Colon (tissue), 2 donors: ENCODE measurements at regions not wholly inside any gene's neighbourhood (a gene's known extent, or its start where the extent isn't known, plus 50 kb on each side); places are given as distances from the start of the nearest gene placed in this dataset.
A peak's percentile ranks its signal among the peaks of the same experiment; 100 is the strongest.

Experiments used
- FAIRE-seq: peaks from 2 replicates; lab custom pipeline; 2012; peaks lifted over from hg19 to GRCh38; lab: Jason Lieb, UNC
- donor health status: control.
- donor health status: control.

GRCh38 chr12:115758877-115759620, 518.4 kb downstream of the MED13L start:
- FAIRE-seq: no peak

- no peak for FAIRE-seq
Measured at GRCh38 chr12:115758183-115758582, 519.3 kb downstream of the MED13L start.

- FAIRE-seq: no peak
Measured at GRCh38 chr12:115756804-115757203, 520.7 kb downstream of the MED13L start.

GRCh38 chr12:115756271-115756670, 521.2 kb downstream of the MED13L start:
- no peak for FAIRE-seq

GRCh38 chr12:115755725-115756085, 521.8 kb downstream of the MED13L start:
- FAIRE-seq: no peak

- FAIRE-seq: no peak
Measured at GRCh38 chr12:115755061-115755724, 522.3 kb downstream of the MED13L start.

GRCh38 chr12:115752913-115753726, 524.4 kb downstream of the MED13L start:
- FAIRE-seq: no peak

- FAIRE-seq: no peak
Measured at GRCh38 chr12:115752156-115752555, 525.3 kb downstream of the MED13L start.

- no peak for FAIRE-seq
Measured at GRCh38 chr12:115750340-115750739, 527.2 kb downstream of the MED13L start.

GRCh38 chr12:115749071-115749841, 528.2 kb downstream of the MED13L start:
- no peak for FAIRE-seq

GRCh38 chr12:115740586-115741155, 536.8 kb downstream of the MED13L start:
- peak; percentile 49 for FAIRE-seq

GRCh38 chr12:115737895-115738294, 539.6 kb downstream of the MED13L start:
- no peak for FAIRE-seq

GRCh38 chr12:115736360-115736759, 541.1 kb downstream of the MED13L start:
- FAIRE-seq: no peak

GRCh38 chr12:115730975-115731541, 546.4 kb downstream of the MED13L start:
- FAIRE-seq: no peak

- FAIRE-seq: no peak
Measured at GRCh38 chr12:115726691-115727090, 550.8 kb downstream of the MED13L start.

- no peak for FAIRE-seq
Measured at GRCh38 chr12:115722181-115722580, 555.3 kb downstream of the MED13L start.

- no peak for FAIRE-seq
Measured at GRCh38 chr12:115716551-115716950, 560.9 kb downstream of the MED13L start.

- FAIRE-seq: no peak
Measured at GRCh38 chr12:115712676-115713075, 564.8 kb downstream of the MED13L start.

GRCh38 chr12:115710104-115710564, 567.4 kb downstream of the MED13L start:
- FAIRE-seq: no peak

GRCh38 chr12:115709540-115710011, 567.9 kb downstream of the MED13L start:
- no peak for FAIRE-seq

GRCh38 chr12:115708801-115709200, 568.7 kb downstream of the MED13L start:
- no peak for FAIRE-seq
